DND-41 (cell line): ENCODE measurements at regions not wholly inside any gene's neighbourhood (a gene's known extent, or its start where the extent isn't known, plus 50 kb on each side); places are given as distances from the start of the nearest gene placed in this dataset.

Source experiments
- ATAC-seq: fragments of 200-7000 bp; cut with Tn5 transposase; 3 replicates; pipeline ENCODE4 v1.9.1; 2021; ENCODE audit warnings: low read depth; ENCODE audit not compliant: insufficient read depth
- DNase-seq: peaks from one replicate; pipeline ENCODE4 v3.0.0-alpha.2; 2020
- H2AFZ ChIP-seq: 2 replicates; pipeline ENCODE4 v1.6.0; 2012; ENCODE audit warnings: low read depth, low read length
- H3K27ac ChIP-seq: 2 replicates; pipeline ENCODE4 v1.5.1; 2012; ENCODE audit warnings: low read length, inconsistent platforms
- H3K27me3 ChIP-seq: fragments of 200-600 bp; sonication (generic); 2 replicates; pipeline ENCODE4 v1.6.0; 2012; ENCODE audit warnings: low read length, mild to moderate bottlenecking, inconsistent platforms; ENCODE audit not compliant: insufficient read depth, poor library complexity
- H3K36me3 ChIP-seq: 2 replicates; pipeline ENCODE4 v1.5.1; 2012; ENCODE audit warnings: low read length, inconsistent platforms; ENCODE audit not compliant: insufficient read depth
- H3K4me1 ChIP-seq: 2 replicates; pipeline ENCODE4 v1.5.1; 2012; ENCODE audit warnings: mild to moderate bottlenecking, low read length; ENCODE audit not compliant: insufficient read depth
- H3K4me2 ChIP-seq: 2 replicates; pipeline ENCODE4 v1.6.0; 2012; ENCODE audit warnings: mild to moderate bottlenecking, moderate library complexity, low read length, inconsistent platforms; ENCODE audit not compliant: insufficient read depth
- H3K4me3 ChIP-seq, 2 experiments: fragments of 200-600 bp in 1 of 2; shearing (Covaris generic) in 1 of 2; 2 replicates each; pipeline ENCODE4 v1.5.1; 2012 to 2016; ENCODE audit warnings: inconsistent platforms in 2 of 2, low read length in 2 of 2, mild to moderate bottlenecking in 2 of 2, low read depth in 1 of 2, moderate library complexity in 1 of 2
- H3K79me2 ChIP-seq: 2 replicates; pipeline ENCODE4 v1.6.0; 2012; ENCODE audit warnings: low read length, inconsistent platforms; ENCODE audit not compliant: insufficient read depth
- H3K9ac ChIP-seq: 2 replicates; pipeline ENCODE4 v1.6.0; 2012; ENCODE audit warnings: low read depth, mild to moderate bottlenecking, inconsistent platforms, low read length, moderate library complexity
- H3K9me3 ChIP-seq: 2 replicates; pipeline ENCODE4 v1.5.1; 2012; ENCODE audit warnings: low read length, moderate library complexity, mild to moderate bottlenecking, inconsistent platforms; ENCODE audit not compliant: insufficient read depth, severe bottlenecking
- H4K20me1 ChIP-seq: 2 replicates; pipeline ENCODE4 v1.6.0; 2012; ENCODE audit warnings: low read length; ENCODE audit not compliant: insufficient read depth
- EZH2 ChIP-seq: IDR thresholded peaks from 3 replicates; pipeline ENCODE4 v1.6.1; 2012; ENCODE audit warnings: borderline replicate concordance, low read depth, mild to moderate bottlenecking, moderate library complexity, low read length, inconsistent platforms; ENCODE audit not compliant: severe bottlenecking
- TF ChIP-seq, protein P1 (sequence below): IDR thresholded peaks from 2 replicates; pipeline ENCODE4 v1.5.1; 2012; ENCODE audit warnings: borderline replicate concordance, low read length, moderate library complexity, mild to moderate bottlenecking; ENCODE audit not compliant: poor library complexity, severe bottlenecking; ENCODE audit errors: extremely low read depth

DNA sequence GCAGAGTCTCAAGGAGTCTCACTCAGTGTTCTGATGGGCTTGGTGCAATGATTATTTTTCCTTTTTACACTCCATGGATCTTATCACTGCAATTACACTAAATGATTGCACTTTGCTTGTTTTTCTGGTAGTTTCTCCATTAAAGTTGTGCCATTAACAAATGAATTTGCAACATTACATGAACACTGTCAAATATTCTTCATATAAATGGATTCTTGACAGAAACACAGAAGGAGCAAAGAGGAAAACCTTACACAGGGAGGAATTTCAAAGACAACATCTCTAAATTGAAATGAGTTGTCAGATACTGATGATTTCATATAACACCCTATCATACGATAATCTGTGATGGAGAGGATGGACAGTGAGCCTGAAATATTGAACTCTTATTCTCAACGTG is 65.4 kb upstream of the CHST9 start:
- H3K4me2 ChIP-seq: no peak overlapping the region
- H3K9me3 ChIP-seq: no peaks in the 10 kb centered on the region
- no peaks in the 10 kb centered on the region for H3K27me3 ChIP-seq
- TF ChIP-seq, protein P1, sequence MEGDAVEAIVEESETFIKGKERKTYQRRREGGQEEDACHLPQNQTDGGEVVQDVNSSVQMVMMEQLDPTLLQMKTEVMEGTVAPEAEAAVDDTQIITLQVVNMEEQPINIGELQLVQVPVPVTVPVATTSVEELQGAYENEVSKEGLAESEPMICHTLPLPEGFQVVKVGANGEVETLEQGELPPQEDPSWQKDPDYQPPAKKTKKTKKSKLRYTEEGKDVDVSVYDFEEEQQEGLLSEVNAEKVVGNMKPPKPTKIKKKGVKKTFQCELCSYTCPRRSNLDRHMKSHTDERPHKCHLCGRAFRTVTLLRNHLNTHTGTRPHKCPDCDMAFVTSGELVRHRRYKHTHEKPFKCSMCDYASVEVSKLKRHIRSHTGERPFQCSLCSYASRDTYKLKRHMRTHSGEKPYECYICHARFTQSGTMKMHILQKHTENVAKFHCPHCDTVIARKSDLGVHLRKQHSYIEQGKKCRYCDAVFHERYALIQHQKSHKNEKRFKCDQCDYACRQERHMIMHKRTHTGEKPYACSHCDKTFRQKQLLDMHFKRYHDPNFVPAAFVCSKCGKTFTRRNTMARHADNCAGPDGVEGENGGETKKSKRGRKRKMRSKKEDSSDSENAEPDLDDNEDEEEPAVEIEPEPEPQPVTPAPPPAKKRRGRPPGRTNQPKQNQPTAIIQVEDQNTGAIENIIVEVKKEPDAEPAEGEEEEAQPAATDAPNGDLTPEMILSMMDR: no peak
- TF ChIP-seq EZH2: no peak
- no peak overlapping the region for H2AFZ ChIP-seq
- no peak overlapping the region for H3K27ac ChIP-seq
- H3K4me1 ChIP-seq: no peaks in the 10 kb centered on the region
- no peak for ATAC-seq
- no peaks in the 10 kb centered on the region for H3K36me3 ChIP-seq
- H4K20me1 ChIP-seq: no peaks in the 10 kb centered on the region
- no peak for DNase-seq
- H3K9ac ChIP-seq: no peak overlapping the region
- no peaks in the 10 kb centered on the region for H3K79me2 ChIP-seq
- no peak overlapping the region for H3K4me3 ChIP-seq

DNA sequence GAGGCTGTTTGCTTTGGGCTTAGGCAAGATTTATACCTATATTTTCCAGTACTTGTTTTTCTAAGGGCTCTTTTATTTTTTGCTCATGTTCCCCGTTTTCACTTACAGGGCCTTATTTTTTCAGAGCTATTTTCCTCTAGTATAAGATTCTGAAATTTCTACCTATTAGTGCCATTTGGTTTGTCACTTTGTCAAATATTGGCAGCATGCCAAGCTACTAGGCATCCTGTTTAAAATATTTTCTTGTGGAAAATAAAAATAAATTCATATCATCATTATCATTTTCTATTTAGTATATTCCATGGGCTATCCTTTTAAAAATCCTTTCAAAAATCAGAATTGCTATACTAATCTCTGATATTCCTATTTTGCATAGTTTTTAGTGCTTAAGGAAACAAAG is 64.8 kb upstream of the CHST9 start:
- H3K4me2 ChIP-seq: no peak overlapping the region
- no peak overlapping the region for H3K27ac ChIP-seq
- no peaks in the 10 kb centered on the region for H3K36me3 ChIP-seq
- no peak for TF ChIP-seq EZH2
- TF ChIP-seq, protein P1: no peak
- no peak overlapping the region for H3K9ac ChIP-seq
- H3K27me3 ChIP-seq: no peaks in the 10 kb centered on the region
- DNase-seq (no peak), ATAC-seq (no peak)
- no peaks in the 10 kb centered on the region for H3K79me2 ChIP-seq
- H3K4me3 ChIP-seq: no peak overlapping the region
- no peaks in the 10 kb centered on the region for H3K4me1 ChIP-seq
- H4K20me1 ChIP-seq: no peaks in the 10 kb centered on the region
- H3K9me3 ChIP-seq: no peaks in the 10 kb centered on the region
- H2AFZ ChIP-seq: no peak overlapping the region

DNA sequence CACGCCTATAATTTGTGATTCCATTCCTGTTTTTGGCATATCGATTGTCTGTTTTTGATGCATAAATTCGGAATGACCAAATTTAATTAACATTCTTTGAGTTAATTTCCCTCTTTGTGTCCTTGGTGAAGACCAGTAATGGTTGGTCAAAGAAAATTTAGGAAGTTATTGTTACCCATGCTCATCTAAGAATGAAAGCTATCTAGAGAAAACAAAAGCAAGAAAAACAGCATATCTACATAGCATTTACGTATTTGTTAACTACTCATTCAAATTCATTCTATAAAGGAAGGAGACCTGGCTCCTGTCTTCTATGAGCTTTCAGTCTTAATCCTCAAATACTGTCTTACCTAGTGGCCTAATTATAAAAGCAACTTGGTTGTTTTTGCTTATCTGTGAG is 59.2 kb upstream of the CHST9 start:
- Histone ChIP-seq H3K79me2 (no peaks in the 10 kb centered on the region), H3K9ac (no peak overlapping the region), H3K36me3 (no peaks in the 10 kb centered on the region), H3K27me3 (no peaks in the 10 kb centered on the region), H4K20me1 (no peaks in the 10 kb centered on the region), H3K27ac (no peak overlapping the region), H2AFZ (no peak overlapping the region), H3K9me3 (no peaks in the 10 kb centered on the region), H3K4me2 (no peak overlapping the region), H3K4me3 (no peak overlapping the region), H3K4me1 (no peaks in the 10 kb centered on the region)
- DNase-seq: no peak
- no peak for ATAC-seq
- TF ChIP-seq EZH2: no peak
- TF ChIP-seq, protein P1: no peak

DNA sequence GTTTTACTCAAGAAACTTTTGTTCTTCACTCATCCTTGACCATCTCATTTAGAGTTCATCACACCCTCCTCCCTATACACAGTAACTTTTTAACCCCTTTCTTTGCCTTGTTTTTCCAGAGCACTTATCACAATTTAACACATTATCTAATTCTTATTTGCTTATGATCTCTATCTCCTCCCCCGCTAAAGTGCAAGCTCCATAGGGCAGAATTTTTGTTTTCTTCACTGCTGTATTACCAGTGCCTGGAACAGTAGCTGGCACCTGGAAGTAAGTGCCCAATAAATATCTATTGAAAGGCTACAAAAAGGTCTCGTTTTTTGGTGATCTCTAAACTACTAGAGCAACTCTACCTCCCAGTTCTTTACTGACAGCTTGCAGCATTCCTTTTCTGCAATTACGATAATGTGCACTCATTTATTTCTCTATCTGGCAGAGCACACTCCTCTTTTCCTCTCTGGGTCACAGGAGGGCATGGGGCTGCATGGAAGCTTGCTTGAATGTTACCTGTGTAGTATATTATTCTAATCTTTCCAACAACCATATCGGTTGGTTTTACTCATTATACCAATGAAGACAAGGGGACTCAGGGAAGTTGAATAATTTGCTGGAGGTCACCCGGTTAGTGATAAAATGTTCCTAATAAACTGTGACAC is 57.4 kb upstream of the CHST9 start:
- TF ChIP-seq, protein P1: no peak
- TF ChIP-seq EZH2: no peak
- ATAC-seq (no peak), DNase-seq (no peak)
- Histone ChIP-seq H3K4me3 (no peak overlapping the region), H3K4me1 (no peaks in the 10 kb centered on the region), H3K36me3 (no peaks in the 10 kb centered on the region), H3K27ac (no peak overlapping the region), H3K27me3 (no peaks in the 10 kb centered on the region), H3K4me2 (no peak overlapping the region), H4K20me1 (no peaks in the 10 kb centered on the region), H3K79me2 (no peaks in the 10 kb centered on the region), H3K9me3 (no peaks in the 10 kb centered on the region), H2AFZ (no peak overlapping the region), H3K9ac (no peak overlapping the region)
